HT1080 (cell line): ENCODE measurements at regions not wholly inside any gene's neighbourhood (a gene's known extent, or its start where the extent isn't known, plus 50 kb on each side); places are given as distances from the start of the nearest gene placed in this dataset.
"Not testable (repeated sequence)": the region's sequence is repeated elsewhere in the genome, so short reads cannot be mapped to it uniquely, and the experiment has no call there.

Experiments used
- DNase-seq: peaks from one replicate; pipeline ENCODE4 v3.0.0-alpha.2; 2015; ENCODE audit warnings: low read depth

GRCh38 chr1:234961456-234962339 is 166.9 kb downstream of the TOMM20 start:
- DNase-seq, result peak; percentile 66

- DNase-seq, result no peak
Observed at GRCh38 chr1:234960722-234961455, 167.7 kb downstream of the TOMM20 start.

GRCh38 chr1:234958706-234959657 is 169.7 kb downstream of the TOMM20 start:
- DNase-seq, result no peak

DNA sequence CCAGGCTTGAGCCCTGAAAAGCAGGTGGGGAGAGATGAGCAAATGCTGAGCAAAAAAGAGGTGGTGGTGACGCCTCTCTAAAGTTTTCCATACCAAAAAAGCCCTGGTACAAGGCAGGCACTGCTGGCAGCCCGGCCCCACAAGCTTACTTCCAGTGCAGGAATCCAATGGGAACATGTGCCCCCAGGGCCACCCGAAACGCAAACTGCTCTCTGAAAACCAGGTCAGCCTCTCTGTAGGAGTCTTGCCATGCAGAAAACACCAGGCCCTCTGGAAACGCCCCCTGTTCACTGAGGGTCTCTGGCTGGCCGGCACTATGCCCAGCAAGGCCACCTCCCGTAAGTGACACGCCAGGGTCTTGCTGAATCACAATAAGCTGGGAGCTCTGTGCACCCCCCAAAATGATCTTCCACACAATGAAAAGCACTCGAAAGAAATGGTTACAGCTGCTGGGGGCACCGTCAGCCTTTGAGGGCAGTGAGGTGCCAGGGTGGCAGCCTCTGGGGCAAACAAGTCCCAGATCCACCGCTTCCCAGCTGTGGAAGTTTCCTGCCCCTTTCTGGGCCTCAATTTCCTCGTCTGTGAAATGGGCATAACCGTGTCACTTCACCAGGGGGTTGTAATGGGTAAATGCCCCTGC is 170.5 kb downstream of the TOMM20 start:
- no peak for DNase-seq

DNA sequence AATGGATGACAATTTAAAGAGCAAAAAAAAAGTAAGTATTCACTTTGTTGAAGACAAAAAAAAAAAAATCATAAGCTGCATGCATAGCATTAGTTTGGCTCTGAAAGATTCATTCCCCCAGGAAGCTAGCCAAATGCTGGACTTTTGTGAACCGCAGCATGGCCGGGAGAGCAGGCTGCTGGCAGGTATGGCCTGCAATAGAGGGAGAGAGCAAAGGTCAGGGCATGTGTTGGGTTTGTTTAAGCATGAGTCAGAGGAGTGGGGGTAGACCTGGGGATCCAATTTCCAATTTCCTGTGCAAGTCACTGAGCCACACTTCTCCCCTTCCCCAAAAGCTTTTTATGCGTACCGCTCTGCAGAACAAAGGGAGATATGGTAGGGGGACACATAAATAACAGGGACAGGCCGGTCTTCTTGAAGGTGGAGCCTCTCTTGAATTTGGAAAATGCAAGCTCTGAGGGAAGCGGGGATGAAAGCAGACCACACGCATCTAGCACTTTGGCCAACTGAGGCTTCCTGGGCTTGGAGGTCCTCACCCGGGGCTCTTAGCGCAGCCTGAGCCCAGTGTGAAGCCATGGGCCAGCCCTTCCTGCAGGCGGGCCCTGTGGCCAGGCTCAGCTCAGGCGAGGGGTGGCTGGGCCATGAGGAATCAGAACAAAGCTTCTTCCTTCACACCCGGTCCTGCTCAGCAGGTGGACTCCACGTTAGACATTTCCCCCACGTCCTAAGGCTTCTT is 171.1 kb downstream of the TOMM20 start:
- peak; percentile 88 for DNase-seq

GRCh38 chr1:234956821-234957329 is 171.8 kb downstream of the TOMM20 start:
- DNase-seq, result no peak

- DNase-seq, result no peak
Observed at GRCh38 chr1:234955107-234955731, 173.4 kb downstream of the TOMM20 start.

DNA sequence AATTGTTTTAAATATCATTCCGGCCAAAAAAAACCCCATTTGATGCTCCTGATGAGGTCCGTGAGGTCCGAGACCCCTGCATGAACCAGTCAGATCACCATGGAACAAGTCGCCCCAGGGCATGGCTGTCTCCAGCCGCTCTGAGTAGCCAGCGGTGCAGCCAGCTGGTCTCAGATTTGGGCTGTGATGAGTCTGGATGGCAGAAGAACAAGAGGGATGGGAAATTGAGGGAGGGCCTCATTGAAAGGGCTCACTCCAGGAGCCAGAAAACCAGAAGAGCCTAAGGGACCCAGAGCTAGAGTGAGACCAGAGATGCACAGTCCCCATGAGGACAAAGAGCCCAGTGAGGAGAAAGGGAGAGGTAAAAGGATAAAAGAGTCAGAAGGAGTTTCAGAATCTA is 174.0 kb downstream of the TOMM20 start:
- DNase-seq, result no peak

DNA sequence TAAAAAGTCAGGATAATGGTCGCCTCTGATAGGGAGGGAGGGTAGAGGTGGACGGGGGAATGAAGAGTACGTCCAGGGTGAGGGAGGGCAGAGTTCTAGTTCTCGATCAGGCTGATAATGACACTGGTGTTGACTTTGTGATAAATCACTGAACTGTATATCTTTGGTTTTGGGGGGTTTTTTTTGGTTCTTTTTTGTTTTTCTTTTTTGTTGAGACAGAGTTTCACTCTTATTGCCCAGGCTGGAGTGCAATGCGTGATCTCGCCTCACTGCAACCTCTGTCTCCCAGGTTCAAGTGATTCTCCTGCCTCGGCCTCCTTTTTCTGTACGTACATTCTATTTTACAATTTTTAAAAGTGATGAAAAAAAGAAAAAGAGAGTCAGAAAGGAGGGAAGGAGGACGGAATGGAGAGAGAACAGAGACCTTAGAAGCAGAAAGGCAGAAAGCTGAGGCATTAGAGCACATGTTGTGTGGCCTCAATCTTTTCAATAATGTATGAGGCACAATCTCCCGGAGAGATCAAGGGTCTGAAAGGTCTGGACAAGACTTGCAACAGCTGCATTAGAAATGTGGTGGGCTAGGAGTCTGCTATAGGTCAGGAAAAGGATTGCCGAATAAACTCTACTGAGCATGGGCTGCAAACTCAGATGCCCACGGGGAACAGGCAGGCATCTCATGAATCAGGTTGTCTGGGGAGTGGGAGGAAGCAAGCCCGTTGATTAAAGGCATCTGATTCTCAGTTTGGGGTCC is 174.8 kb downstream of the TOMM20 start:
- no peak for DNase-seq

DNA sequence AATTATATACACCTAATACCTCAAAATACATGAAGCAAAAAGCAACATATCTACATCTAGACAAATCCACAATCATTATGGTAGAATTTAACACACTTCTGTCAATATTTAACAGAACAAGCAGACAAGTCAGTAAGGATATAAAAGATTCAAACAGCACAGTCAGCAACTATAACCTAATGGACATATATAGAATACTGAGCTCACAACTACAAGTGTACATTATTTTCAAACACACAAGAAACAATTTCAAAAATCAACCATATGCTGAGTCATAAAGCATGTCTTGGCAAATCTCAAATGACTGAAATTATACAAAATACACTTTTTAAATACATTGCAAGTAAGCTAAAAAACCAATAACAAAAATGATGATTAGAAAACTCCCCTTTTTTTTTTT is 178.0 kb downstream of the TOMM20 start:
- no peak for DNase-seq

- DNase-seq, result not testable (repeated sequence)
Observed at GRCh38 chr1:234949528-234949927, 179.1 kb downstream of the TOMM20 start.

DNA sequence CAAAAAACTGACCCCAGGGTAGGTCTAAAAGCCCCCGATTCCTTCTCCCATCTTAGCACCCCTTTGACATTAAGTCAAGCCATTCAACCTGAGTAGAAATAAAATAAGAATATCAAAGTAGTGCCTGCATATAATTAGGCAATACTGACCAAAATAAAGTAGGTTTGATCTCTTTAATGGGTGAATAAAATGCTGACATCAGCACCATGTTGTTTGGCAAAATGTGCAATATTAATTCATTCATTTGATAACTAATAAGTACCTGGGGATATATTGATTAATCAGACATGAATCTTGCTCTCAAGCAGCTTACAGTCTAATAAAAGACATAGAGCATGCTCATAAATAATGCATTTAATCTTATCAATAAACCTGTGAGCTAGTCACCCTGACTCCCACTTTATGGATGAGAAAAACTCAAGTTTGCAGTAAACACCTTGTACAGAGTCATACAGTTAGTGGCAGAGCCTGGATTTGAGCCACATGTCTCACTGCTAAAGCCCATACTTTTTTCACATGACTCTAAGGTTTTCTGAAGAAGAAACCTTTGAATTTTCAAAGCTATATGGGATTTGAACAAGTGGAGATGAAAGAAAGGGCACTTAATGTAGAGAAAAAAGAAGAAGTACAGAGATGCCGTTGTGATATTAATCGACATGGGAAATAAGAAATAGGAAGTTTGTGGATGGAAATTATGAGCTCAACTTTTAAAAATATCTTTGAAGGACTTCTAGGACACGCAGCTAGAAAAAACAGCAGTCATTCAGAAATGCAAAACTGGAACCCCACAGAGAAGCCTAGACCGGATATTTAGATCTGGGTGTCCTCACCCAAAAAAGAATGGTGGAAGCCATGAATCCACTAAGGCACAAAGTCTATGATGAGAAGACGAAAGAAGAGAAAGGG is 183.9 kb downstream of the TOMM20 start:
- no peak for DNase-seq

DNA sequence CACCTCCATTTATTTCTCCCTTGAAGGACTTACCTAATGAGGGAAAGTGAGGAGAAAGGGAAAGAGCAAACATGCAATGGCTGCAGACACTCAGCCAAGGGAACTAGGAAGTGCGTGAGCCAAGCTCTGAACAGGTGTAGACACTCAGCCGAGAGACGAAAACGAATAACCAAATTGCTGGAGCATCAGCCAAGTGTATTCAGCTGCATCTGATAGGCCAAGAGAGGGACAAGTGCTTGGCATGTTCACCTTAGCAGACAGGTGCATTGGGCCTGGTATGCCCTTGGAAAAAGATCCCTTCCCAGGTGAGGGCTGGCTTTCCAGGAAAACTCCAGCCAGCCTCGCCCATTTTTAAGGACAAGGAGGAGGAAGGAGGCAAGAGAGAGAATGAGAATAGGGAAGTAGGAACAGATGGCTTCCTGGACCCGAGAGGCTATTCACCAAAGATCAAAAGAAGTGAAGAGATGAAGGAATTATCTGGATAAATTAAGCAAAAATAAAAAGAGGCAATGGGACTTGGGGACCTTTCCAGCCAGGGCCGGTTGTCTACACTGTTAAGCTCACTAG is 184.7 kb downstream of the TOMM20 start:
- DNase-seq, result no peak

DNA sequence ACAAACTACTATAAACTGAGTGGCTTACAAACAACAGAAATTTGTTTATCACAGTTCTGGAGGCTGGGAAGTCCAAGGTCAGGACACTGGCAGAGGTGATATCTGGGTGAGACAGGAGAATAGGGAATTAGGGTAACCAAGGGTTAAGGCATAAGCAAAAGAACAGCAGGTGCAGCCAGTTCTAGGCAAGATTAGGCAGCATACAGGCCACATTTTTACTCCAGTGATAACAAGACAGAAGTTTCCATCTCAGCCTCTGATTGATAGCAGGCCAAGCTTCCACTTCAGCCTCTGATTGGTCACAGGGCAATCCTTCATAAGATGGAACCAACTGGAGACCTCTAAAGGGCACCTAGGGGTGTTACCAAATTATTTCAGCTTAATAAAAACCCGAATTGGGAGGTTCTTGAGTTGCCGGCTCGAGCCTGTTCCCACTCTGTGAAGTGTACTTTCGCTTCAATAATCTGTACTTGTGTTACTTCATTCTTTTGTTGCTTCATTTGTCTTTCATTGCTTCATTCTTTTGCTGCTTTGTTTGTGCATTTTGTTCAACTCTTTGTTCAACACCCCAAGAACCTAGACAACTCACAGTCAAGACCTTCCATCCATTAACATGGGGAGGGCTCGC is 185.6 kb downstream of the TOMM20 start:
- no peak for DNase-seq

- no peak for DNase-seq
Observed at GRCh38 chr1:234942012-234942332, 186.7 kb downstream of the TOMM20 start.

- no peak for DNase-seq
Observed at GRCh38 chr1:234941321-234942011, 187.2 kb downstream of the TOMM20 start.
